OCI-LY7 (cell line): ENCODE measurements at regions not wholly inside any gene's neighbourhood (a gene's known extent, or its start where the extent isn't known, plus 50 kb on each side); places are given as distances from the start of the nearest gene placed in this dataset.

Experiments used
- BruUV-seq: library from RNA; stranded (reverse); fragments of 400-500 nt; replicated peaks from 2 replicates; lab custom pipeline; 2021; lab: Mats Ljungman, UMichigan
- CTCF ChIA-PET: fragments of 300-600 bp; sonication (Branson Sonifier 250); formaldehyde crosslinking; loops from one replicate; lab custom pipeline; 2022; ENCODE audit warnings: antibody characterized with exemption; ENCODE audit not compliant: unreplicated experiment; lab: Charles Lee
- POLR2A ChIA-PET: fragments of 300-600 bp; sonication (Branson Sonifier 250); formaldehyde crosslinking; loops from one replicate; lab custom pipeline; 2022; ENCODE audit warnings: antibody characterized with exemption; lab: Charles Lee
- DNase-seq: peaks from one replicate; pipeline ENCODE4 v3.0.0-alpha.2; 2015; ENCODE audit warnings: low spot score
- H2AFZ ChIP-seq: fragments of 200-600 bp; sonication (generic), shearing (Covaris generic); 2 replicates; pipeline ENCODE4 v1.6.1; 2014; ENCODE audit warnings: mild to moderate bottlenecking, antibody characterized with exemption, low read length, moderate library complexity
- H3K27ac ChIP-seq: fragments of 200-600 bp; sonication (generic); 2 replicates; pipeline ENCODE4 v1.5.1; 2014; ENCODE audit warnings: mixed run types, low read depth, mild to moderate bottlenecking, moderate library complexity, low read length, inconsistent platforms; ENCODE audit not compliant: poor library complexity, severe bottlenecking
- H3K36me3 ChIP-seq: fragments of 200-600 bp; sonication (generic); 2 replicates; pipeline ENCODE4 v1.6.1; 2014; ENCODE audit warnings: mild to moderate bottlenecking, antibody characterized with exemption, low read length, moderate library complexity, mixed read lengths; ENCODE audit not compliant: insufficient read depth
- H3K4me1 ChIP-seq: fragments of 200-600 bp; sonication (generic); 2 replicates; pipeline ENCODE4 v1.5.1; 2014; ENCODE audit warnings: mild to moderate bottlenecking, low read length; ENCODE audit not compliant: insufficient read depth, poor library complexity, severe bottlenecking
- H3K4me2 ChIP-seq: fragments of 200-600 bp; sonication (generic); 2 replicates; pipeline ENCODE4 v1.6.1; 2014; ENCODE audit warnings: mild to moderate bottlenecking, low read length
- H3K4me3 ChIP-seq: fragments of 200-600 bp; sonication (generic); 2 replicates; pipeline ENCODE4 v1.5.1; 2014; ENCODE audit warnings: mild to moderate bottlenecking, low read depth, low read length; ENCODE audit not compliant: poor library complexity, severe bottlenecking
- H3K79me2 ChIP-seq: fragments of 200-600 bp; sonication (generic); 2 replicates; pipeline ENCODE4 v1.6.1; 2016; ENCODE audit warnings: low read depth, mild to moderate bottlenecking, low read length, moderate library complexity, mixed read lengths; ENCODE audit not compliant: insufficient read depth
- H3K9me2 ChIP-seq: fragments of 200-600 bp; sonication (generic); 2 replicates; pipeline ENCODE4 v1.6.1; 2016; ENCODE audit warnings: mild to moderate bottlenecking, low read length, mixed read lengths; ENCODE audit not compliant: insufficient read depth
- H3K9me3 ChIP-seq: fragments of 200-600 bp; sonication (generic); 2 replicates; pipeline ENCODE4 v1.6.1; 2014; ENCODE audit warnings: mild to moderate bottlenecking, mixed run types, low read length, mixed read lengths
- H4K20me1 ChIP-seq: fragments of 200-600 bp; sonication (generic); 2 replicates; pipeline ENCODE4 v1.6.1; 2014; ENCODE audit warnings: mild to moderate bottlenecking, antibody characterized with exemption, low read length, moderate library complexity, mixed read lengths; ENCODE audit not compliant: insufficient read depth
- CTCF ChIP-seq: fragments of 200-600 bp; sonication (generic); conservative IDR thresholded peaks from 2 replicates; pipeline ENCODE4 v1.5.1; 2014; ENCODE audit warnings: mild to moderate bottlenecking, antibody characterized with exemption, low read length, moderate library complexity, mixed read lengths
- EZH2phosphoT487 ChIP-seq: fragments of 200-600 bp; sonication (generic); IDR thresholded peaks from 2 replicates; pipeline ENCODE4 v1.6.1; 2018; ENCODE audit warnings: low read depth, borderline replicate concordance, mild to moderate bottlenecking, mixed run types, antibody characterized with exemption, low read length, moderate library complexity, mixed read lengths
- intact Hi-C: fragments of 100-400 bp; cut with micrococcal nuclease; formaldehyde crosslinking; loops from one replicate; pipeline ENCODE4 v1.10.0; 2022; ENCODE audit not compliant: unreplicated experiment

GRCh38 chr12:58206876-58207275 is 265.5 kb downstream of the ATP23 start:
- Histone ChIP-seq H3K27ac (no peak overlapping the region), H3K4me1 (peaks cover 16% of the 10 kb centered on the region), H3K4me2 (no peak overlapping the region), H3K79me2 (no peaks in the 10 kb centered on the region), H3K36me3 (no peaks in the 10 kb centered on the region), H3K9me2 (no peaks in the 10 kb centered on the region), H3K4me3 (no peak overlapping the region), H2AFZ (no peak overlapping the region), H4K20me1 (no peaks in the 10 kb centered on the region), H3K9me3 (no peaks in the 10 kb centered on the region)
- BruUV-seq, result no TSS peak
- intact Hi-C loops, result no loop called here
- TF ChIP-seq EZH2phosphoT487 (no peak), CTCF (no peak)
- no peak for DNase-seq
- ChIA-PET POLR2A (no interaction called here), CTCF (no interaction called here)

- TF ChIP-seq EZH2phosphoT487 (no peak), CTCF (no peak)
- Histone ChIP-seq H3K9me2 (no peaks in the 10 kb centered on the region), H3K4me3 (no peak overlapping the region), H3K36me3 (no peaks in the 10 kb centered on the region), H4K20me1 (no peaks in the 10 kb centered on the region), H3K4me2 (no peak overlapping the region), H3K79me2 (no peaks in the 10 kb centered on the region), H3K9me3 (no peaks in the 10 kb centered on the region), H3K27ac (no peak overlapping the region), H2AFZ (no peak overlapping the region), H3K4me1 (no peaks in the 10 kb centered on the region)
- intact Hi-C loops, result no loop called here
- no peak for DNase-seq
- BruUV-seq, result no TSS peak
- POLR2A ChIA-PET, result no interaction called here
- CTCF ChIA-PET, result no interaction called here
These were observed 269.8 kb downstream of the ATP23 start for GRCh38 chr12:58211211-58211610.

GRCh38 chr12:58217130-58217529 is 275.8 kb downstream of the ATP23 start:
- Histone ChIP-seq H3K4me2 (no peak overlapping the region), H4K20me1 (no peaks in the 10 kb centered on the region), H3K9me3 (no peaks in the 10 kb centered on the region), H3K4me1 (no peaks in the 10 kb centered on the region), H3K4me3 (no peak overlapping the region), H3K9me2 (peaks cover 4% of the 10 kb centered on the region; the same call in 1 of the 2 replicates), H3K36me3 (no peaks in the 10 kb centered on the region), H3K79me2 (no peaks in the 10 kb centered on the region), H2AFZ (no peak overlapping the region), H3K27ac (no peak overlapping the region)
- ChIA-PET POLR2A (no interaction called here), CTCF (no interaction called here)
- intact Hi-C loops, result no loop called here
- BruUV-seq, result no TSS peak
- no peak for TF ChIP-seq EZH2phosphoT487
- TF ChIP-seq CTCF, result no peak
- DNase-seq, result no peak
